Esophagus muscularis mucosa (tissue), 4 donors: ENCODE measurements at regions not wholly inside any gene's neighbourhood (a gene's known extent, or its start where the extent isn't known, plus 50 kb on each side); places are given as distances from the start of the nearest gene placed in this dataset.

Experiments used
- DNase-seq: peaks from one replicate; pipeline ENCODE4 v3.0.0-alpha.2; 2017; ENCODE audit errors: extremely low spot score
- H3K27ac ChIP-seq, 4 donors: fragments of 200-600 bp; sonication (generic); replicated peaks in 1 of 4; 1 replicate in 3 of 4; 2 replicates in 1 of 4; pipeline ENCODE4 v1.5.1; 2016 to 2019; ENCODE audit warnings: mild to moderate bottlenecking in 1 of 4
- H3K27me3 ChIP-seq, 4 donors: fragments of 200-600 bp; sonication (generic); one replicate each; pipeline versions ENCODE4 v1.5.1 to v1.6.0; 2016 to 2019
- H3K36me3 ChIP-seq, 4 donors: fragments of 200-600 bp; sonication (generic); one replicate each; pipeline ENCODE4 v1.5.1; 2016 to 2019
- H3K4me1 ChIP-seq, 4 donors: fragments of 200-600 bp; sonication (generic); one replicate each; pipeline ENCODE4 v1.5.1; 2016 to 2019
- H3K4me3 ChIP-seq, 4 donors: fragments of 200-600 bp; sonication (generic); 1 replicate in 2 of 4; 2 replicates in 2 of 4; pipeline ENCODE4 v1.5.1; 2016 to 2019; ENCODE audit warnings: mild to moderate bottlenecking in 4 of 4, moderate library complexity in 1 of 4
- H3K9me3 ChIP-seq, 4 donors: fragments of 200-600 bp; sonication (generic); 1 replicate in 3 of 4; 2 replicates in 1 of 4; pipeline ENCODE4 v1.5.1; 2016 to 2019
- CTCF ChIP-seq, 3 experiments: fragments of 200-600 bp in 2 of 3; fragments of 450-650 bp in 1 of 3; sonication (generic) in 2 of 3; IDR thresholded peaks; one replicate each; pipeline ENCODE4 v1.5.1; 2017 to 2019; ENCODE audit warnings: antibody characterized with exemption in 3 of 3, mild to moderate bottlenecking in 2 of 3, moderate library complexity in 1 of 3
- EP300 ChIP-seq: sonication (generic); formaldehyde crosslinking; IDR thresholded peaks from one replicate; pipeline ENCODE4 v1.6.1; 2017; ENCODE audit warnings: antibody characterized with exemption
- POLR2A ChIP-seq: fragments of 450-650 bp; IDR thresholded peaks from one replicate; pipeline ENCODE4 v1.6.1; 2017; ENCODE audit warnings: antibody characterized with exemption, moderate library complexity, mild to moderate bottlenecking, low read depth
- POLR2AphosphoS5 ChIP-seq, 2 donors: sonication (generic); formaldehyde crosslinking; IDR thresholded peaks; one replicate each; pipeline ENCODE4 v1.6.1; 2017; ENCODE audit warnings: antibody characterized with exemption in 2 of 2
- WGBS: methylation state at CpG from one replicate; pipeline ENCODE4 v1.1.5; 2018; 5-methylcytosine and 5-hydroxymethylcytosine counted together
- intact Hi-C: fragments of 100-400 bp; cut with DNase I; formaldehyde crosslinking; loops from one replicate; pipeline ENCODE4 v1.15.1; 2023

- Histone ChIP-seq H3K9me3 (no peaks in the 10 kb centered on the region), H3K4me3 (no peak overlapping the region), H3K4me1 (no peaks in the 10 kb centered on the region), H3K36me3 (no peaks in the 10 kb centered on the region), H3K27ac (no peak overlapping the region), H3K27me3 (no peaks in the 10 kb centered on the region)
- no peak for DNase-seq
- no peak for TF ChIP-seq EP300
- TF ChIP-seq POLR2A = no peak
- TF ChIP-seq CTCF (IDR thresholded peaks at IDR 0.05) = no peak
- TF ChIP-seq POLR2AphosphoS5 (IDR thresholded peaks at IDR 0.05) = no peak
- 97% methylated on average over 9 of the region's 9 CpGs for WGBS
- intact Hi-C loops = no loop called here
These were observed 76.8 kb upstream of the RAB4A start for GRCh38 chr1:229194096-229194495.

GRCh38 chr1:229195246-229195645, 75.7 kb upstream of the RAB4A start:
- intact Hi-C loops = no loop called here
- Histone ChIP-seq H3K27me3 (no peaks in the 10 kb centered on the region), H3K4me3 (no peak overlapping the region), H3K4me1 (peaks cover 0 to 8% (median 3%) of the 10 kb centered on the region in 4 donors), H3K9me3 (no peaks in the 10 kb centered on the region), H3K27ac (no peak overlapping the region), H3K36me3 (no peaks in the 10 kb centered on the region)
- 71% methylated on average over 1 of the region's 1 CpG for WGBS
- TF ChIP-seq POLR2AphosphoS5 (IDR thresholded peaks at IDR 0.05) (no peak), CTCF (IDR thresholded peaks at IDR 0.05) (no peak), EP300 (no peak), POLR2A (no peak)
- no peak for DNase-seq

GRCh38 chr1:229196404-229197264, 74.3 kb upstream of the RAB4A start:
- Histone ChIP-seq H3K27ac (no peak overlapping the region), H3K9me3 (no peaks in the 10 kb centered on the region), H3K36me3 (no peaks in the 10 kb centered on the region), H3K4me1 (peaks cover 0 to 11% (median 3%) of the 10 kb centered on the region in 4 donors), H3K4me3 (no peak overlapping the region), H3K27me3 (no peaks in the 10 kb centered on the region)
- intact Hi-C loops = no loop called here
- WGBS = 91% methylated on average over 5 of the region's 6 CpGs
- no peak for DNase-seq
- TF ChIP-seq CTCF (IDR thresholded peaks at IDR 0.05) = no peak
- no peak for TF ChIP-seq POLR2AphosphoS5 (IDR thresholded peaks at IDR 0.05)
- no peak for TF ChIP-seq POLR2A
- TF ChIP-seq EP300 = no peak

GRCh38 chr1:229197265-229197585, 73.7 kb upstream of the RAB4A start:
- no peaks in the 10 kb centered on the region for H3K9me3 ChIP-seq

More at GRCh38 chr1:229197265-229197585, 73.7 kb upstream of the RAB4A start:
- Histone ChIP-seq H3K27ac (no peak overlapping the region), H3K36me3 (no peaks in the 10 kb centered on the region), H3K4me3 (no peak overlapping the region), H3K27me3 (no peaks in the 10 kb centered on the region), H3K4me1 (peaks cover 0 to 11% (median 3%) of the 10 kb centered on the region in 4 donors)
- 97% methylated on average over 3 of the region's 5 CpGs for WGBS
- TF ChIP-seq POLR2AphosphoS5 (IDR thresholded peaks at IDR 0.05) (no peak), CTCF (IDR thresholded peaks at IDR 0.05) (no peak), EP300 (no peak), POLR2A (no peak)
- intact Hi-C loops = no loop called here
- no peak for DNase-seq
